GM19395 (cell line): ENCODE measurements at regions not wholly inside any gene's neighbourhood (a gene's known extent, or its start where the extent isn't known, plus 50 kb on each side); places are given as distances from the start of the nearest gene placed in this dataset.
"Not testable (repeated sequence)": the region's sequence is repeated elsewhere in the genome, so short reads cannot be mapped to it uniquely, and the experiment has no call there.

Experiments used
- ATAC-seq: cut with Tn5 transposase; IDR thresholded peaks from one replicate; pipeline ENCODE4 v1.9.1; 2021; ENCODE audit warnings: mild to moderate bottlenecking, moderate library complexity; ENCODE audit not compliant: unreplicated experiment

DNA sequence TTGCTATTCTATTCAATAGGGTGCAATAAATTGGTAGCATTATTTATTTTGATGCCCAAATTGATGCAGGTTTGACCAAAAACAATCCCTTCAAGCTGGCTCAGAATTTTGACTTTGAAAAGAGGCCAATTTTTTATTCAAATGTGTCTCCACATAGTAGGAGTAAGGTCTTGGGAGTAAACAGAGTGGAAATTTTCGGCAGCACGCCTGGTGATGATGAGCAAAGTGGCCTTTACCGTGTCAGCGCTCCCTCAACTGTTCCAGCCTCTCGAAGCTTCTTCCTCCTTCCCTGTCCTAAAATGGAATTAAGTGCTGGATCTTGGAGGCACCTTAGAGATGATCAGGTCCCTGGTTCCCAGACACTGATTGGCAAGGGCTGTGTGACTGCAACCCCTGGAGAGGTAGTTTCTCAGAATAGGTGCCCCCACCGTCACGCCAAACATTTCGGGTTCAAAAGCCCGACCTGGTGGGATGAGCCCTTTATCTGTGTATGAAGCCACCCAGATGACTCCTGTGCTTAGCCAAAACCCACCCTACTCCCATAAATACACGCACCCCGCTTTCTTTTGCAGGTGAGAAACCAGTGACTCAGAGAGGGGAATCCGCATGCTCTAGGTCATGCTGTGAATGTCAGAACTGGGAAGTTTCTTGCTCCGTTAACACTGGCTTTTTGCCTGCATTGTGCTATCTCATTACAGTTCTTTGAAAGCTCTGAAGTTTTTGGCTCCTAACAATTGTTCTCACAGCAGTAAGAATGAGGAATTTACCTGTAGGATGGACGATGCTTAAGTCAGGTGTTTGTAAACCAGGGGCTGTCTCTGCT lies 89.1 kb downstream of the CRYGS start:
- ATAC-seq, result no peak

GRCh38 chr3:186453531-186453930 lies 90.6 kb downstream of the CRYGS start:
- no peak for ATAC-seq

DNA sequence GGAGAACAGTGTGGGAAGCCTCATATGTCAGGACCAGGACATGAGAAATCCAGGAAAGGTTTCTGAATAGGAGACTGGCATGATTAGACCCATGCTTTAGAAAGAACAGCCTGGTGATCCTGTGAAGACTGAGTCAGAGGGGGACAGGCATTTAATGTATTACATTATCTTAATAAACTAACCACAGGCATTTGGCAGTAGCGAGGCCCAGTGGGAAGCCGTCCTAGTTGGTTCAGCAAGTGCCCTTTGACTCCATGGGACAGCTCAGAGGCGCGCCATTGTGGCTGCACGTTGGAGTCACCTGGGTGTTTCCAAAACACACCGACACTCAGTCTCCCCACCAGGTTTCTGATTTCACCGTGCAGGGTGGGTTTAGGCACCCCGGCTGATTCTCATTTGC lies 90.5 kb upstream of the DGKG start:
- no peak for ATAC-seq

GRCh38 chr3:186451371-186451770 lies 89.3 kb upstream of the DGKG start:
- ATAC-seq, result no peak

- ATAC-seq, result no peak
These were observed 82.9 kb upstream of the DGKG start for GRCh38 chr3:186444974-186445373.

DNA sequence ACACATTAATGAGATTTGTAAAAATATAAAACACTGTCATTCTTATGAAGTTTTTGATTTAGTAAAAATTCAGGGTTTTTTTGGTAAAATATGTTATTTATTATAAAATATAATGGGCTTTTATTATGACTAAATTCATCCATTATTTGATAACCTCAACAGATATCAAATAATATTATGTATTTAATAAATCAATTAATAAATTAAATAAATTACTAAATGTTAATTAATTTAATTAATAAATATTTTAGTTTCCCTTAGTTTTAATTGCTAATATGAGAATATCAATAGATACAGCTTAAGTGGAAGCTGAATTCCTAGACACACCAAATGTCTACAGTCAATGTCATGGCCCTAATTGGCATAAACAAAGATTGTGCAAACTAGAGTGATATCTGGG lies 82.3 kb upstream of the DGKG start:
- no peak for ATAC-seq

DNA sequence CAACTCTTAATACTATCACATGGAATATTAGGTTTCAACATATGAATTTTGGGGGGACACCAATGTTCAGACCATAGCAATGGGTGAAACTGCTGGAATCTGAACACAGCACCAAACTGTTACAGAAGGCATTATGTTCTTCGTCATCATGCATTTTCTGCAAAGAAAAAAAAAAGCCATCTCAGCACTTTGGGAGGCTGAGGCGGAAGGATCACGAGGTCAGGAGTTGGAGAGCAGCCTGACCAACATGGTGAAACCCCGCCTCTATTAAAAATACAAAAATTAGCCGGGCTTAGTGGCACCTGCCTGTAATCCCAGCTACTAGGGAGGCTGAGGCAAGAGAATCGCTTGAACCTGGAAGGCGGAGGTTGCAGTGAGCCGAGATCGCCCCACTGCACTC lies 80.9 kb upstream of the DGKG start:
- not testable (repeated sequence) for ATAC-seq

DNA sequence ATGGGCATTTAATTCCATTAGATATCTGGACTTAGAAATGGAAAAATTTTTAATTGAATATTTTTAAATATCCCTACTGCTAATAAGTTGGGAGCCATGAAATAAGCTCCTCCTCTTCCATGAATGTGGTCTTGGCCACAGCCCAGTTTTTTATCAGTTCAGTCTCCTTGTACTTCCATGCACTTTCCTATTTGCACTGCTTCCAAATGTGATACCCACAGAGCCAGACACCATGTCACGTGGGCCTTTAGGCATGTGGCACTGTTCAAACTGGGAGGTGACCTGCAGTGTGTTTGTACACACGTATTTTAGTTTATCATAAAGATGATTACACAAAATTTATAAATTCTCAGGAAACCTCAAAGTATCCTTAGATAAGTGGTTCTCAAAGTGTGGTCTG lies 80.1 kb upstream of the DGKG start:
- no peak for ATAC-seq

- no peak for ATAC-seq
These were observed 78.9 kb upstream of the DGKG start for GRCh38 chr3:186440891-186441290.

- no peak for ATAC-seq
These were observed 77.7 kb upstream of the DGKG start for GRCh38 chr3:186439725-186440124.

DNA sequence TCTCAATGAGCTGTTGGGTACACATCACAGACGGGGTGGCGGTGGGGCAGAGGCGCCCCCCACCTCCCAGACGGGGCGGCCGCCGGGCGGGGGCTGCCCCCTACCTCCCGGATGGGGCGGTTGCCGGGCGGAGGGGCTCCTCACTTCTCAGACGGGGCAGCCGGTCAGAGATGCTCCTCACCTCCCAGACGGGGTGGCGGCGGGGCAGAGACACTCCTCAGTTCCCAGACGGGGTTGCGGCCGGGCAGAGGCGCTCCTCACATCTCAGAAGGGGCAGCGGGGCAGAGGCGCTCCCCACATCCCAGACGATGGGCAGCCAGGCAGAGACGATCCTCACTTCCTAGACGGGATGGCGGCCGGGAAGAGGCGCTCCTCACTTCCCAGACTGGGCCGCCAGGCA lies 73.3 kb upstream of the DGKG start:
- not testable (repeated sequence) for ATAC-seq

- ATAC-seq, result no peak
These were observed 71.1 kb upstream of the DGKG start for GRCh38 chr3:186432944-186433732.

DNA sequence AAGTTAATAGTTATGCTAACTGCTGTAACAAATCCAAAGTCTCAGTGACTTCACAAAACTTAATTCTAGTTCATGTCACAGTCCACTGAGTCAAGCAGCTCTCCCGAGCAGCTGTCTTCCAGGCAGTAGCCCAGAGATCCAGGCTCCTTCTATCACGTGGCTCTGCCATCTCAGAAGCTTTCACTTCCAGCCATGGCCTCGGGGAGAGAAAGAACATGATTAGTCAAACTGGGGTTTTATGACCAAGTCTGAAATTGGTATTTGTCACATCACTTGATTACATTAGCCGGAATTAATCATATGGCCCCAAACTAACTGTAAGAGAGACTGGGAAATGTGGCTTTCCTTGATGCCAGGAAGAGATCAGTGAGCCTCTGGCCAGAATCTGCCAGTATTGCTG lies 70.2 kb upstream of the DGKG start:
- no peak for ATAC-seq

DNA sequence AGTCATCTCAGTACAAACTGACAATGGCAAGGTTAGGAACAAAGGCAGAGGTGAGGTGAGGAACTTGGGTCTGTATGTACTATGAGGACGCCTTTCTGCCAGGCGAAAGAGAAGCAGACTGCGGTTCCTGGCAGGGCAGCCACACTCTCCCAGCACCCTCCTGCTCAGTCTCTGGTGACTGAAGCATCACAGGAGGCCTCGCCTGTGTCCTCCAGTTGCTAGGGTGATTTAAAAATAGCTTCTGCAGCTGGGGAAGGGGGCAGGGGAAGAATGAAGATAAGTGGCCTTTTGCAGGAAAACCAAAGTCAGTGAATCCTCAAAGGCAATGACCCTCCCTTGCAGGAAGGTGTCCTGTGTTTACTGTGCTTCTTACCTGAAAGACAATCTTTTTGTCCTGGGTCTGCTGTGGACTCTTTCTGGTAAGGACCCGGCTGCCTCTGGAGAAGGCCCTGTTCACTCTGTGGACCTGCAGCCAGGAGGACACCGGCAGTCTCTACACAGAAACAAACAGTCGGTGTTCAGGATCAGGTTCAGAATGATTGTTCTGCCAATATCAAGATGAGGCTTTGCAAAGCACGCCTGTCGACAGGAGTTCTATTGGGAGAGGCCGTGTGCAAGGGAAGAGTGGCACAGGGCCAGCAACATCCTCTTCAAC lies 65.7 kb upstream of the DGKG start:
- no peak for ATAC-seq

GRCh38 chr3:186425788-186426730 lies 64.0 kb upstream of the DGKG start:
- ATAC-seq, result no peak

DNA sequence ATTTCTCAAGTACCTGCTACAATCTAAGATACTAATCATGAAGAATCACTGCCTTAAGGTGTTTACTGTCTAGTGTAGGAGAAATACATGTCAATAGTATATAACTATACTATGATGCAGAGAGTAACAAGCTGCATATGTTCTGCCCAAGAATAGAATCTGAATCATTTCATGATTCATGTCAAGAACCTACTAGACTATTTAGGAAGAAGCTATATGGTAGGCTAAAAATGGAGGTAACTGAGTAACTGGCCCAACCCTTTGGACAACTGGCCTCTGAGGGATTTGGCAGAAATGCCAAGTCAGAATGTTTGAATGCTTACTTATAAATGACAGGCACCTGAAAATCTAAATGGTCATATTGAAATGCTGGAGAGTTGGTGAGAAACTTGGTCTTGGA lies 59.9 kb upstream of the DGKG start:
- ATAC-seq, result no peak

- no peak for ATAC-seq
These were observed 56.7 kb upstream of the DGKG start for GRCh38 chr3:186418671-186419145.

- ATAC-seq, result no peak
These were observed 55.8 kb upstream of the DGKG start for GRCh38 chr3:186417791-186418190.

- no peak for ATAC-seq
These were observed 52.8 kb upstream of the DGKG start for GRCh38 chr3:186414735-186415419.
